ENCODE measurements at regions not wholly inside any gene's neighbourhood (a gene's known extent, or its start where the extent isn't known, plus 50 kb on each side); places are given as distances from the start of the nearest gene placed in this dataset.

GRCh38 chr1:57839526-57839925 is 415.7 kb upstream of the DAB1 start:
- H3K79me2 ChIP-seq (ENCODE audit: control insufficient read depth, insufficient read depth, low read length, unreplicated experiment): no peaks in the 10 kb centered on the region
- no peak overlapping the region for H2AFZ ChIP-seq (ENCODE audit: low read length, unreplicated experiment)
- H3K4me1 ChIP-seq (ENCODE audit: control insufficient read depth, insufficient read depth, low read length, unreplicated experiment): peaks cover under 1% of the 10 kb centered on the region
- H3K36me3 ChIP-seq (ENCODE audit: insufficient read depth, low read length): no peaks in the 10 kb centered on the region
- H3K27me3 ChIP-seq (ENCODE audit: insufficient read depth, low read length): no peaks in the 10 kb centered on the region
- H3K4me3 ChIP-seq (ENCODE audit: low read depth, low read length): no peak overlapping the region
- H3K27ac ChIP-seq (ENCODE audit: low read depth, low read length): no peak overlapping the region

GRCh38 chr1:57839067-57839466 is 415.2 kb upstream of the DAB1 start:
- no peaks in the 10 kb centered on the region for H3K79me2 ChIP-seq (ENCODE audit: control insufficient read depth, insufficient read depth, low read length, unreplicated experiment)
- no peaks in the 10 kb centered on the region for H3K4me1 ChIP-seq (ENCODE audit: control insufficient read depth, insufficient read depth, low read length, unreplicated experiment)
- H3K36me3 ChIP-seq (ENCODE audit: insufficient read depth, low read length): no peaks in the 10 kb centered on the region
- no peak overlapping the region for H2AFZ ChIP-seq (ENCODE audit: low read length, unreplicated experiment)
- no peaks in the 10 kb centered on the region for H3K27me3 ChIP-seq (ENCODE audit: insufficient read depth, low read length)
- H3K27ac ChIP-seq (ENCODE audit: low read depth, low read length): no peak overlapping the region
- no peak overlapping the region for H3K4me3 ChIP-seq (ENCODE audit: low read depth, low read length)

GRCh38 chr1:57835620-57836019 is 411.8 kb upstream of the DAB1 start:
- H3K27ac ChIP-seq (ENCODE audit: low read depth, low read length): no peak overlapping the region
- H3K36me3 ChIP-seq (ENCODE audit: insufficient read depth, low read length): no peaks in the 10 kb centered on the region
- no peaks in the 10 kb centered on the region for H3K79me2 ChIP-seq (ENCODE audit: control insufficient read depth, insufficient read depth, low read length, unreplicated experiment)
- peaks cover 3% of the 10 kb centered on the region for H3K4me1 ChIP-seq (ENCODE audit: control insufficient read depth, insufficient read depth, low read length, unreplicated experiment)
- no peaks in the 10 kb centered on the region for H3K27me3 ChIP-seq (ENCODE audit: insufficient read depth, low read length)
- H3K4me3 ChIP-seq (ENCODE audit: low read depth, low read length): no peak overlapping the region
- H2AFZ ChIP-seq (ENCODE audit: low read length, unreplicated experiment): no peak overlapping the region

- Histone ChIP-seq H3K79me2 (ENCODE audit: control insufficient read depth, insufficient read depth, low read length, unreplicated experiment) (no peaks in the 10 kb centered on the region), H3K4me1 (ENCODE audit: control insufficient read depth, insufficient read depth, low read length, unreplicated experiment) (peaks cover 3% of the 10 kb centered on the region), H2AFZ (ENCODE audit: low read length, unreplicated experiment) (no peak overlapping the region), H3K4me3 (ENCODE audit: low read depth, low read length) (no peak overlapping the region), H3K36me3 (ENCODE audit: insufficient read depth, low read length) (no peaks in the 10 kb centered on the region), H3K27me3 (ENCODE audit: insufficient read depth, low read length) (no peaks in the 10 kb centered on the region), H3K27ac (ENCODE audit: low read depth, low read length) (no peak overlapping the region)
These were observed 409.4 kb upstream of the DAB1 start for GRCh38 chr1:57833296-57833695.

- Histone ChIP-seq H3K4me3 (ENCODE audit: low read depth, low read length) (no peak overlapping the region), H3K79me2 (ENCODE audit: control insufficient read depth, insufficient read depth, low read length, unreplicated experiment) (no peaks in the 10 kb centered on the region)
These were observed 408.8 kb upstream of the DAB1 start for GRCh38 chr1:57832612-57833011.

GRCh38 chr1:57831624-57832023 is 407.8 kb upstream of the DAB1 start:
- H2AFZ ChIP-seq (ENCODE audit: low read length, unreplicated experiment): no peak overlapping the region
- no peaks in the 10 kb centered on the region for H3K36me3 ChIP-seq (ENCODE audit: insufficient read depth, low read length)
- no peaks in the 10 kb centered on the region for H3K79me2 ChIP-seq (ENCODE audit: control insufficient read depth, insufficient read depth, low read length, unreplicated experiment)
- peaks cover 3% of the 10 kb centered on the region for H3K4me1 ChIP-seq (ENCODE audit: control insufficient read depth, insufficient read depth, low read length, unreplicated experiment)
- no peaks in the 10 kb centered on the region for H3K27me3 ChIP-seq (ENCODE audit: insufficient read depth, low read length)
- H3K4me3 ChIP-seq (ENCODE audit: low read depth, low read length): no peak overlapping the region
- H3K27ac ChIP-seq (ENCODE audit: low read depth, low read length): no peak overlapping the region

More at GRCh38 chr1:57832612-57833011, 408.8 kb upstream of the DAB1 start:
- Histone ChIP-seq H2AFZ (ENCODE audit: low read length, unreplicated experiment) (no peak overlapping the region), H3K27ac (ENCODE audit: low read depth, low read length) (no peak overlapping the region), H3K27me3 (ENCODE audit: insufficient read depth, low read length) (no peaks in the 10 kb centered on the region), H3K4me1 (ENCODE audit: control insufficient read depth, insufficient read depth, low read length, unreplicated experiment) (peaks cover 3% of the 10 kb centered on the region), H3K36me3 (ENCODE audit: insufficient read depth, low read length) (no peaks in the 10 kb centered on the region)

GRCh38 chr1:57826535-57826934 is 402.7 kb upstream of the DAB1 start:
- no peak overlapping the region for H2AFZ ChIP-seq (ENCODE audit: low read length, unreplicated experiment)
- H3K27ac ChIP-seq (ENCODE audit: low read depth, low read length): no peak overlapping the region
- H3K4me1 ChIP-seq (ENCODE audit: control insufficient read depth, insufficient read depth, low read length, unreplicated experiment): no peaks in the 10 kb centered on the region
- no peak overlapping the region for H3K4me3 ChIP-seq (ENCODE audit: low read depth, low read length)
- no peaks in the 10 kb centered on the region for H3K27me3 ChIP-seq (ENCODE audit: insufficient read depth, low read length)
- no peaks in the 10 kb centered on the region for H3K36me3 ChIP-seq (ENCODE audit: insufficient read depth, low read length)
- no peaks in the 10 kb centered on the region for H3K79me2 ChIP-seq (ENCODE audit: control insufficient read depth, insufficient read depth, low read length, unreplicated experiment)

- H2AFZ ChIP-seq (ENCODE audit: low read length, unreplicated experiment): no peak overlapping the region
- H3K27ac ChIP-seq (ENCODE audit: low read depth, low read length): no peak overlapping the region
- H3K36me3 ChIP-seq (ENCODE audit: insufficient read depth, low read length): no peaks in the 10 kb centered on the region
- H3K79me2 ChIP-seq (ENCODE audit: control insufficient read depth, insufficient read depth, low read length, unreplicated experiment): no peaks in the 10 kb centered on the region
- no peaks in the 10 kb centered on the region for H3K4me1 ChIP-seq (ENCODE audit: control insufficient read depth, insufficient read depth, low read length, unreplicated experiment)
- H3K27me3 ChIP-seq (ENCODE audit: insufficient read depth, low read length): no peaks in the 10 kb centered on the region
- no peak overlapping the region for H3K4me3 ChIP-seq (ENCODE audit: low read depth, low read length)
These were observed 400.7 kb upstream of the DAB1 start for GRCh38 chr1:57824535-57824934.

GRCh38 chr1:57820356-57821095 is 396.7 kb upstream of the DAB1 start:
- Histone ChIP-seq H3K27ac (ENCODE audit: low read depth, low read length) (no peak overlapping the region), H3K4me1 (ENCODE audit: control insufficient read depth, insufficient read depth, low read length, unreplicated experiment) (no peaks in the 10 kb centered on the region), H2AFZ (ENCODE audit: low read length, unreplicated experiment) (no peak overlapping the region), H3K36me3 (ENCODE audit: insufficient read depth, low read length) (no peaks in the 10 kb centered on the region), H3K4me3 (ENCODE audit: low read depth, low read length) (no peak overlapping the region), H3K27me3 (ENCODE audit: insufficient read depth, low read length) (no peaks in the 10 kb centered on the region), H3K79me2 (ENCODE audit: control insufficient read depth, insufficient read depth, low read length, unreplicated experiment) (no peaks in the 10 kb centered on the region)

- Histone ChIP-seq H3K36me3 (ENCODE audit: insufficient read depth, low read length) (no peaks in the 10 kb centered on the region), H3K4me3 (ENCODE audit: low read depth, low read length) (no peak overlapping the region), H2AFZ (ENCODE audit: low read length, unreplicated experiment) (no peak overlapping the region), H3K4me1 (ENCODE audit: control insufficient read depth, insufficient read depth, low read length, unreplicated experiment) (no peaks in the 10 kb centered on the region), H3K79me2 (ENCODE audit: control insufficient read depth, insufficient read depth, low read length, unreplicated experiment) (no peaks in the 10 kb centered on the region), H3K27ac (ENCODE audit: low read depth, low read length) (no peak overlapping the region), H3K27me3 (ENCODE audit: insufficient read depth, low read length) (no peaks in the 10 kb centered on the region)
These were observed 396.0 kb upstream of the DAB1 start for GRCh38 chr1:57819893-57820292.

GRCh38 chr1:57803586-57803985 is 379.7 kb upstream of the DAB1 start:
- Histone ChIP-seq H2AFZ (ENCODE audit: low read length, unreplicated experiment) (no peak overlapping the region), H3K27ac (ENCODE audit: low read depth, low read length) (no peak overlapping the region)

More at GRCh38 chr1:57803586-57803985, 379.7 kb upstream of the DAB1 start:
- H3K4me3 ChIP-seq (ENCODE audit: low read depth, low read length): no peak overlapping the region
- H3K79me2 ChIP-seq (ENCODE audit: control insufficient read depth, insufficient read depth, low read length, unreplicated experiment): no peaks in the 10 kb centered on the region
- no peaks in the 10 kb centered on the region for H3K36me3 ChIP-seq (ENCODE audit: insufficient read depth, low read length)
- H3K4me1 ChIP-seq (ENCODE audit: control insufficient read depth, insufficient read depth, low read length, unreplicated experiment): no peaks in the 10 kb centered on the region
- no peaks in the 10 kb centered on the region for H3K27me3 ChIP-seq (ENCODE audit: insufficient read depth, low read length)

All from ACC112 (cell line).